DMS 273 (cell line): ENCODE measurements at regions not wholly inside any gene's neighbourhood (a gene's known extent, or its start where the extent isn't known, plus 50 kb on each side); places are given as distances from the start of the nearest gene placed in this dataset.
"Not testable (repeated sequence)": the region's sequence is repeated elsewhere in the genome, so short reads cannot be mapped to it uniquely, and the experiment has no call there.

Experiments used
- DNase-seq: peaks from one replicate; lab custom pipeline; 2025; ENCODE audit not compliant: unreplicated experiment; lab: John Stamatoyannopoulos, UW

- DNase-seq: no peak
These were observed 459.7 kb downstream of the GXYLT1 start for GRCh38 chr12:41684997-41685396.

GRCh38 chr12:41683513-41684240, 461.0 kb downstream of the GXYLT1 start:
- no peak for DNase-seq

GRCh38 chr12:41683023-41683422, 461.7 kb downstream of the GXYLT1 start:
- DNase-seq: no peak

GRCh38 chr12:41681898-41682297, 462.8 kb downstream of the GXYLT1 start:
- peak; percentile 77 for DNase-seq

- DNase-seq: no peak
These were observed 464.5 kb downstream of the GXYLT1 start for GRCh38 chr12:41680155-41680554.

GRCh38 chr12:41663598-41664265, 475.6 kb downstream of the PDZRN4 start:
- DNase-seq: peak; percentile 50

- peak; percentile 61 for DNase-seq
These were observed 473.1 kb downstream of the PDZRN4 start for GRCh38 chr12:41661141-41661765.

GRCh38 chr12:41656454-41656853, 468.3 kb downstream of the PDZRN4 start:
- no peak for DNase-seq

- DNase-seq: no peak
These were observed 465.5 kb downstream of the PDZRN4 start for GRCh38 chr12:41653386-41654326.

- no peak for DNase-seq
These were observed 464.9 kb downstream of the PDZRN4 start for GRCh38 chr12:41652981-41653380.

- no peak for DNase-seq
These were observed 457.5 kb downstream of the PDZRN4 start for GRCh38 chr12:41645624-41646023.

- not testable (repeated sequence) for DNase-seq
These were observed 454.7 kb downstream of the PDZRN4 start for GRCh38 chr12:41642808-41643207.

- DNase-seq: no peak
These were observed 448.5 kb downstream of the PDZRN4 start for GRCh38 chr12:41636653-41637052.

GRCh38 chr12:41635626-41636364, 447.7 kb downstream of the PDZRN4 start:
- DNase-seq: no peak

- peak; percentile 3 for DNase-seq
These were observed 446.0 kb downstream of the PDZRN4 start for GRCh38 chr12:41634091-41634490.

GRCh38 chr12:41629611-41630010, 441.5 kb downstream of the PDZRN4 start:
- DNase-seq: no peak

- no peak for DNase-seq
These were observed 439.4 kb downstream of the PDZRN4 start for GRCh38 chr12:41627476-41627875.

- no peak for DNase-seq
These were observed 436.5 kb downstream of the PDZRN4 start for GRCh38 chr12:41624571-41624970.
